GM18502 (cell line): ENCODE measurements at regions not wholly inside any gene's neighbourhood (a gene's known extent, or its start where the extent isn't known, plus 50 kb on each side); places are given as distances from the start of the nearest gene placed in this dataset.
"Not testable (repeated sequence)": the region's sequence is repeated elsewhere in the genome, so short reads cannot be mapped to it uniquely, and the experiment has no call there.

ENCODE experiments used
- ATAC-seq: cut with Tn5 transposase; IDR thresholded peaks from one replicate; pipeline ENCODE4 v1.9.1; 2021; ENCODE audit warnings: mild to moderate bottlenecking; ENCODE audit not compliant: unreplicated experiment, poor library complexity

GRCh38 chr11:91133361-91133760, 910.5 kb upstream of the CHORDC1 start:
- no peak for ATAC-seq

GRCh38 chr11:91129596-91129995, 906.7 kb upstream of the CHORDC1 start:
- no peak for ATAC-seq

DNA sequence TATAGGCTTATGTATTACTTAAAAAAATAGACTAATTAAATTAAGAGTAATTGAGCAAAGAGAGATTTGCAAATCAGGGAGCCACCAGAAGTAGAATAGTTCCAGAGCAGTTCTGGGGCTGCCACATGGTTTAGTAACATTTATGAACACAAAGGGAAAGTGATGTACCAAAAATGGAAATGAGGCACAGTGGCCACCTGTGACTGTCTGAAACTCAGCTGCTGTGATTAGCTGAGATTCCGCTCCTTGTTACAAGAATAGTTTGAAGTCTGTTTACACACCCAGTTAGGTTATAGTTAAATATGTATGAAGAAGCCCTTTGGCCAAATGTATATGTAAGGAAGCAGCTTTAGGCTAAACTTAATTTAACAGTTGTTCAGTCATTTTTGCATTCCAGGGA, 901.5 kb upstream of the CHORDC1 start:
- no peak for ATAC-seq

GRCh38 chr11:91115116-91115515, 892.3 kb upstream of the CHORDC1 start:
- no peak for ATAC-seq

DNA sequence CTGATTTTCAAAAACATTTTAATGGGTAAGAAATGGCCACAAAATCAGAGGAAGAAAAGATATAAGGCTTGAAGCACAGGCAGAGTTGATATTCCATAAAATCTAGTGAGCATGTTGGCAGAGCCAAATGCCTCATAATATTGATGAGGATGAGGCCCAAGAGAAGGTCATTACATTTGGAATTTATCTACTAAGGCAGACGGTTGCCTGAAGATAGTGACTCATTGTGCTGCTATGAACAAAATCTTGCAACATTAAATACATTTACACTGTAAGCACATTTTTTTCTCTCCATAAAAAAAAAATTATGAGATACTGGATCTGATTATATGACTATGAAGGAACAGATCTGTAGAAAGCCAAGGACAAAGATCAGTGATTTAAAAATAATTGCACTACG, 881.4 kb upstream of the CHORDC1 start:
- no peak for ATAC-seq

DNA sequence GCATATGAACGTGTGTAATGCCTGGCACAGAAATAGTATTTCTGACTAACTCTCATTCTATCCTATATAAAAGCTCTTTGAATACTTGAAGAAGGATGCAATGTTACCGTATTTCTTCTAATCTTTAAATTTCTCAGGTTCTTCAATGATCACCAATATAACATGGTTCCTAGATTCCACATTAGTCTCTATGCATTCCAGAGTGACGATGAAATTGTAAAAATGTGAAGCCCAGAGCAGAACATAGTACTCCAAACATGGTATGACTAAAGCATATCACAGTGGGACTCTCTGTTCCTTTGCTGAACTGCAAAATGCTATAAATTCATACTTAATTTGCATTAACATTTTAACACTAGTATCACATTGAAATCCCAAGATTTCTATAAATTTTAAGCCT, 877.6 kb upstream of the CHORDC1 start:
- ATAC-seq: no peak

- ATAC-seq: no peak
Observed at GRCh38 chr11:91097083-91097482, 874.2 kb upstream of the CHORDC1 start.

GRCh38 chr11:91093141-91093540, 870.3 kb upstream of the CHORDC1 start:
- no peak for ATAC-seq

GRCh38 chr11:91091563-91091962, 868.7 kb upstream of the CHORDC1 start:
- no peak for ATAC-seq

- no peak for ATAC-seq
Observed at GRCh38 chr11:91086028-91086427, 863.2 kb upstream of the CHORDC1 start.

GRCh38 chr11:91082255-91082654, 859.4 kb upstream of the CHORDC1 start:
- ATAC-seq: no peak

DNA sequence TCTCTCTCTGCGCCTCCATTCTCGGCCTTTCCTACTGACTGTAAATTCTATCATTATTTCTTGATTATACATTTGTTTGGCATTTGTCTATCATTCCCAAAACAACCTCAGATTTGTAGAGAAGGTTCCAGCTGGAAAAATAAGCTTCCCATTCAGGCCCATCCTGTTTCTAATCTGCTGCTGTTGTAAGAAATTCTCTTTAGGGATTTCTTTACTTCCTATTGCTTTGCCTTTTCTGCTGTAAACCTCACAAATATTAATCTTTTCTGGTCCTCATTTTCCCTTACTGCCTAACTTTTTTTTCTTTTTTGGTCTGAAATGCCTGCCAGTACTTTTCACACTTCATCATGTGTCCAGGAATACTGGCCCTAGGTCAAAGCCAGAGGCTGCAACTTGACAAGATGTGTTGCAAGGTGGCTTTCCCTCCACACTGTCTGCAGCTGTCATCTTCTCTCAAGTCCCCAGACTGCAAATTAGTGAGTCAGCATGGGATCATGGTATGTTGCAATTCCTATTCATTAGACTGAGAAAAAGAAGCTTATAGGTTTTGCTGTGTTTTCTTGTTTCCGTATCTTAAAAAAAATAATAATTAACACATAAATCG, 858.7 kb upstream of the CHORDC1 start:
- no peak for ATAC-seq

DNA sequence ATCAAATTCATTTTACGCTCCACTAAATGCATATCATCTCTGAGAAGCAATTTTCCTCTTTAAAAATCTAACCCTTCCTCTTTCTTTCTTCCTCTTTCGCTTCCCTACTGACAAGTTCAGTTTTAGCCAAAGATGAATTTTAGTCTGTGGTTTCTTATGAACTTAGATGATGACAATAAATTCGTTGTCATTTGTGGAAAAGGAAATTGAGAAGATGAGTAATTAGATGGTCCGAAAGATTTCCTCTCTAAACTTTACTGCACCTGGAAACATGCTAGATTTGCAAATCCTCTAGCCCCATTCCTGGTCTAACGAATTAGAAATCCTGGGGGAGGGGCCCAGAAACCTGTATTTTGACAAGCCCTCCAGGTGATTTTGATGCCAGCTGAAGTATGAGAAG, 855.4 kb upstream of the CHORDC1 start:
- ATAC-seq: no peak

GRCh38 chr11:91075032-91075695, 852.3 kb upstream of the CHORDC1 start:
- no peak for ATAC-seq

DNA sequence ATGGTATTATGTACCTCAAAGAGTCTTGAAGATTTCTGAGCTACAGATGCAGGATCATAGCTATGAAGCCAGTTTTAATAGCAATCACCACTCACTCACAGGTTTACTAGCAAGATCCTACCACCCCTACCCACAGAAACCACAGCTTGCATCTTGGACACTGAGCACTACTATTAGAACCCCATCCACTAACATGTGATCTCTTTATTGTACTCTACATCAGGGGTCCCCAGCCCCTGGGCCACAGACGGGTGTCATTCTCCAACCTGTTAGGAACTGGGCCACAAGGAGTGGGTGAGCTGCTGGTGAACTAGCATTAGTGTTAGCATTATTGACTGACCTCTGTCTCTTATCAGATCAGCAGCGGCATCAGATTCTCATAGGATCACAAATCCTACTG, 844.8 kb upstream of the CHORDC1 start:
- no peak for ATAC-seq

DNA sequence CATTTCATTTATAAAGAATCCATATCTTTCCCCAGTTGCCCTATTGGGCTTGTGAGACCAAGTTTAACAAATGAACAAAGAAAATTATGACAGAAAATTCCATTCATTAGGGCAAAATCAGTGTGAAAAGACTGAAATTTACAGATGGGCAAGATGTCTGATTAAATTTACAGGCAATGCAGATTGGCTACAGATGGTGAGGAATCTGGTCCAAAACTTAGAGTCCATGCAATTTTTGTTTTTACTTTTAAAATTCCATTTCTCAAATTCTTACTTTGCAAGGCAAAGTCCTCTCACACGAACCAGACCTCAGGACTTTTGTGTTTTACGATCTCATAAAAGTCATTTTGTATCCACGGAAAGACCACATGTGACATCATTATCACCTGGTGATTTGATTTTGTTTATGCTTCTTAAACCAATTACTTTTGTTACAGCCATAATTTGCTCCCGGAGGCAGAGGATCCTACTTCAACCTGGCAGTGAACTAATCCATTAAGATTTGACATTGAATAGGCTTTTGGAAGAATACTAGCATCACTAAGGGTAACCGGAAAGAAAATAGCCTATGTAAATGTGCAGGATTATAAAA, 843.7 kb upstream of the CHORDC1 start:
- no peak for ATAC-seq

- not testable (repeated sequence) for ATAC-seq
Observed at GRCh38 chr11:91063399-91063798, 840.5 kb upstream of the CHORDC1 start.

GRCh38 chr11:91047882-91048281, 825.0 kb upstream of the CHORDC1 start:
- no peak for ATAC-seq

- ATAC-seq: no peak
Observed at GRCh38 chr11:91046261-91046660, 823.4 kb upstream of the CHORDC1 start.

GRCh38 chr11:91041626-91042025, 818.8 kb upstream of the CHORDC1 start:
- ATAC-seq: no peak

DNA sequence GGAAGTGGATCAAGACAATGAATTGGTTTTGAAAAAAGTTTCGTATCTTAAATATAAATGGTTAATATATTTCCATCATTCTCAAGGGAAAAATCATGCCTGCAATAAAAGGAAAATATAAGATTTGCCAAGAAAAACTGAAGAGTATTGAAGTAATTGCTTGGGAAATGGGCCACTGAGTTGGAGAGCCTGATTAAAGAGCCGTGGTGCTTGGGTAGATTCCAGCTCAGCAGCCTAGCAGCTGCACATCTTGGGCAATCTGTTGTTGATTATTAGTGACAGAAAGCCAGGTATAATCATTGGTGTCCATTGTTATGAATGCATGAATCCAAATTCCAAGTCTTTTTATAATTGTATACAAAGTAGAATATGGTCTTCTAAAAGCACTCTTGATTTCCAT, 800.9 kb upstream of the CHORDC1 start:
- ATAC-seq: no peak

DNA sequence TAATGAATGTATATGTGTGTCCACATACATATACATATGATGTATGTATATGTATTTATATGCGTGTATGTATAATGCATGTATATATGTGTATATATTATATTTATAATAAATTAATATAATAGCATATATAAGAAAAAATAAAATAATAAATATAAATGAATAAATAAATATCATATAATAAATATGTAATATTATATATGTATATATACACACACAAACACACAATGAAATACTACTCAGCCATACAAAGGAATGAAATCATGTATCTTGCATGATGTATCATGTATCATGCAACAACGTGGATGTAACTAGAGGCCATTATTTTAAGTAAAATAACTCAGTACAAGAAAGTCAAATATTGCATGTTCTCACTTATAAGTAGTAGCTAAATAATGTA, 788.7 kb upstream of the CHORDC1 start:
- ATAC-seq: no peak
